ENCODE measurements at regions not wholly inside any gene's neighbourhood (a gene's known extent, or its start where the extent isn't known, plus 50 kb on each side); places are given as distances from the start of the nearest gene placed in this dataset.

GRCh38 chr12:3432176-3432742, 58.7 kb upstream of the PRMT8 start:
- no peaks in the 10 kb centered on the region for H3K9me3 ChIP-seq (ENCODE audit: control insufficient read depth in 3 of 3, low read length in 3 of 3)
- H3K9ac ChIP-seq (ENCODE audit: low read depth in 1 of 3, low read length in 3 of 3), result no peak overlapping the region
- H3K27ac ChIP-seq (ENCODE audit: low read depth, low read length), result no peak overlapping the region
- H3K4me3 ChIP-seq (ENCODE audit: low read length in 3 of 3), result no peak overlapping the region
- H3K36me3 ChIP-seq (ENCODE audit: control insufficient read depth in 3 of 3, insufficient read depth in 3 of 3, low read length in 3 of 3), result no peaks in the 10 kb centered on the region
- H3K27me3 ChIP-seq (ENCODE audit: control insufficient read depth in 3 of 3, insufficient read depth in 3 of 3, low read length in 3 of 3), result peaks cover 0 to 9% (median 4%) of the 10 kb centered on the region in 3 donors
- H3K4me1 ChIP-seq (ENCODE audit: control insufficient read depth in 3 of 3, insufficient read depth in 3 of 3, low read length in 3 of 3), result no peaks in the 10 kb centered on the region

- Histone ChIP-seq H3K4me3 (ENCODE audit: low read length in 3 of 3) (no peak overlapping the region), H3K4me1 (ENCODE audit: control insufficient read depth in 3 of 3, insufficient read depth in 3 of 3, low read length in 3 of 3) (no peaks in the 10 kb centered on the region), H3K27me3 (ENCODE audit: control insufficient read depth in 3 of 3, insufficient read depth in 3 of 3, low read length in 3 of 3) (peaks cover 0 to 9% (median 4%) of the 10 kb centered on the region in 3 donors), H3K27ac (ENCODE audit: low read depth, low read length) (no peak overlapping the region), H3K9ac (ENCODE audit: low read depth in 1 of 3, low read length in 3 of 3) (no peak overlapping the region), H3K9me3 (ENCODE audit: control insufficient read depth in 3 of 3, low read length in 3 of 3) (no peaks in the 10 kb centered on the region), H3K36me3 (ENCODE audit: control insufficient read depth in 3 of 3, insufficient read depth in 3 of 3, low read length in 3 of 3) (no peaks in the 10 kb centered on the region)
These were observed 58.1 kb upstream of the PRMT8 start for GRCh38 chr12:3432868-3433267.

- no peak overlapping the region for H3K27ac ChIP-seq (ENCODE audit: low read depth, low read length)
- H3K36me3 ChIP-seq (ENCODE audit: control insufficient read depth in 3 of 3, insufficient read depth in 3 of 3, low read length in 3 of 3), result no peaks in the 10 kb centered on the region
- no peaks in the 10 kb centered on the region for H3K9me3 ChIP-seq (ENCODE audit: control insufficient read depth in 3 of 3, low read length in 3 of 3)
These were observed 54.4 kb upstream of the PRMT8 start for GRCh38 chr12:3436461-3437065.

GRCh38 chr12:3437986-3438385, 53.0 kb upstream of the PRMT8 start:
- no peaks in the 10 kb centered on the region for H3K9me3 ChIP-seq (ENCODE audit: control insufficient read depth in 3 of 3, low read length in 3 of 3)
- H3K27ac ChIP-seq (ENCODE audit: low read depth, low read length), result no peak overlapping the region
- H3K27me3 ChIP-seq (ENCODE audit: control insufficient read depth in 3 of 3, insufficient read depth in 3 of 3, low read length in 3 of 3), result peaks cover 0 to 2% (median 0%) of the 10 kb centered on the region in 3 donors
- H3K4me3 ChIP-seq (ENCODE audit: low read length in 3 of 3), result no peak overlapping the region
- no peaks in the 10 kb centered on the region for H3K36me3 ChIP-seq (ENCODE audit: control insufficient read depth in 3 of 3, insufficient read depth in 3 of 3, low read length in 3 of 3)
- no peak overlapping the region for H3K9ac ChIP-seq (ENCODE audit: low read depth in 1 of 3, low read length in 3 of 3)
- no peaks in the 10 kb centered on the region for H3K4me1 ChIP-seq (ENCODE audit: control insufficient read depth in 3 of 3, insufficient read depth in 3 of 3, low read length in 3 of 3)

More at GRCh38 chr12:3436461-3437065, 54.4 kb upstream of the PRMT8 start:
- no peak overlapping the region for H3K9ac ChIP-seq (ENCODE audit: low read depth in 1 of 3, low read length in 3 of 3)
- H3K4me1 ChIP-seq (ENCODE audit: control insufficient read depth in 3 of 3, insufficient read depth in 3 of 3, low read length in 3 of 3), result no peaks in the 10 kb centered on the region
- H3K4me3 ChIP-seq (ENCODE audit: low read length in 3 of 3), result no peak overlapping the region
- peaks cover 0 to 4% (median 2%) of the 10 kb centered on the region in 3 donors for H3K27me3 ChIP-seq (ENCODE audit: control insufficient read depth in 3 of 3, insufficient read depth in 3 of 3, low read length in 3 of 3)

- peaks cover 0 to 2% (median 0%) of the 10 kb centered on the region in 3 donors for H3K27me3 ChIP-seq (ENCODE audit: control insufficient read depth in 3 of 3, insufficient read depth in 3 of 3, low read length in 3 of 3)
- H3K27ac ChIP-seq (ENCODE audit: low read depth, low read length), result no peak overlapping the region
- H3K9ac ChIP-seq (ENCODE audit: low read depth in 1 of 3, low read length in 3 of 3), result no peak overlapping the region
- no peaks in the 10 kb centered on the region for H3K4me1 ChIP-seq (ENCODE audit: control insufficient read depth in 3 of 3, insufficient read depth in 3 of 3, low read length in 3 of 3)
- no peaks in the 10 kb centered on the region for H3K36me3 ChIP-seq (ENCODE audit: control insufficient read depth in 3 of 3, insufficient read depth in 3 of 3, low read length in 3 of 3)
- no peak overlapping the region for H3K4me3 ChIP-seq (ENCODE audit: low read length in 3 of 3)
- H3K9me3 ChIP-seq (ENCODE audit: control insufficient read depth in 3 of 3, low read length in 3 of 3), result no peaks in the 10 kb centered on the region
These were observed 52.6 kb upstream of the PRMT8 start for GRCh38 chr12:3438401-3438800.

Data from skeletal muscle tissue (tissue), 3 donors.